RCC 7860 (cell line): ENCODE measurements at regions not wholly inside any gene's neighbourhood (a gene's known extent, or its start where the extent isn't known, plus 50 kb on each side); places are given as distances from the start of the nearest gene placed in this dataset.
"Not testable (repeated sequence)": the region's sequence is repeated elsewhere in the genome, so short reads cannot be mapped to it uniquely, and the experiment has no call there.

Experiments
- DNase-seq: peaks from one replicate; pipeline ENCODE4 v3.0.0-alpha.2; 2015; ENCODE audit warnings: low spot score
- FAIRE-seq: peaks from 2 replicates; lab custom pipeline; 2012; peaks lifted over from hg19 to GRCh38; lab: Jason Lieb, UNC

GRCh38 chr1:148324465-148324864, 158.6 kb downstream of the PPIAL4G start:
- DNase-seq, FAIRE-seq: not testable (repeated sequence)

- FAIRE-seq = not testable (repeated sequence)
Observed at GRCh38 chr1:148320079-148320478, 163.0 kb downstream of the PPIAL4G start.

GRCh38 chr1:148318904-148319242, 164.2 kb downstream of the PPIAL4G start:
- no peak for FAIRE-seq
- DNase-seq = no peak

More at GRCh38 chr1:148320079-148320478, 163.0 kb downstream of the PPIAL4G start:
- not testable (repeated sequence) for DNase-seq

- DNase-seq (no peak), FAIRE-seq (no peak)
Observed at GRCh38 chr1:148318123-148318903, 164.8 kb downstream of the PPIAL4G start.

DNA sequence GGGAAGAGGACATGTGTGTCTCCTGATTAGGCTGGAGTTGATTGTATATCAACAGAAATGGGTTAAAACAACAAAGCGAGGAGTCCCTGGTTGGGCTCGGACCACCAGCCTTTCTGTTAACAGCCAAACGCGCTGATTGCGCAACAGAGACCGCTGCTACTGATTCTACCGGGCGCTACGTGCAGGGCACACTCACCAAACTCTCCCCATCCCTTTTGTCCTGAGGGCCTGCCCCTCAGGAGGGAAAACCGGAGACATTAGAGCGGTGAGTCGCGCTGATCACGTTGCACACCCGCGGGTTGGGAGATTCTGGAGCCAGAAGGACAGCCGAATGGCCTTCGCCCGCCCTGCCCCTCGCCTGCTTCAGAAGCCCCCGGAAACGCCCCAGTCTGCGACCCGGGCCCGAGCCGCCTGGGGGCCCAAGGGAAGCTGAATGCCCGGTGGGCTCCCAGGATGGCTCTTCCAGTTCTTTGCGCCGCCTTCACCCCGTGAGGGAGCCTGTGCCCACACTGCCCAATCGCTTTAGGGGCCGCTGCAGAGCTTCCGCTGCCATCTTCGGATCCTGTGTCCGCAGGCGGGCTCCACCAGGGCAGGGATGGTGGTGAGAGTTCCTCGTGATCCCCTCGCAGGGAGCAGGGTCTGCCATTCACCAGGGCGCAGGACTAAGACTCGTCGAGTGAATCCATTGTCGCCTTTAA, 165.4 kb upstream of the NBPF11 start:
- DNase-seq = no peak
- FAIRE-seq = no peak

GRCh38 chr1:148315071-148315811, 163.2 kb upstream of the NBPF11 start:
- DNase-seq (peak; percentile 11), FAIRE-seq (no peak)

DNA sequence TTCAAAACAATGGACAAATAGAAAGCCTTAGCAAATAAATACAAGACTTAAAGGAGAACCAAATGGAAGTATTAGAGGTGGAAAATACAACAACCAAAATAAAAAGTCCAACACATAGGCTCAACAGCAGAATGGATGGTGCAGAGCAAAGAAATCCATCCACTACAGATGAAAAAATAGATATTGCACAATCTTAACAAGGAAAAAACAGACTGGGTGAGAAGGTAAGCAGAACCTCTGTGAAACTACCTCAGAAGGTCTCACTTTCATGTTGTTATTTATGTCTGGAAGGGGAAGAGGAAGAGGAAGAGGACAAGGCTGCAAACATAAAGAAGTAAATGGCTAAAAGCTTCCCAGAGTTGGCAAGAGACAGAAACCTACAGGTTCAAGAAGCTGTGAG, 158.7 kb upstream of the NBPF11 start:
- DNase-seq (no peak), FAIRE-seq (no peak)

DNA sequence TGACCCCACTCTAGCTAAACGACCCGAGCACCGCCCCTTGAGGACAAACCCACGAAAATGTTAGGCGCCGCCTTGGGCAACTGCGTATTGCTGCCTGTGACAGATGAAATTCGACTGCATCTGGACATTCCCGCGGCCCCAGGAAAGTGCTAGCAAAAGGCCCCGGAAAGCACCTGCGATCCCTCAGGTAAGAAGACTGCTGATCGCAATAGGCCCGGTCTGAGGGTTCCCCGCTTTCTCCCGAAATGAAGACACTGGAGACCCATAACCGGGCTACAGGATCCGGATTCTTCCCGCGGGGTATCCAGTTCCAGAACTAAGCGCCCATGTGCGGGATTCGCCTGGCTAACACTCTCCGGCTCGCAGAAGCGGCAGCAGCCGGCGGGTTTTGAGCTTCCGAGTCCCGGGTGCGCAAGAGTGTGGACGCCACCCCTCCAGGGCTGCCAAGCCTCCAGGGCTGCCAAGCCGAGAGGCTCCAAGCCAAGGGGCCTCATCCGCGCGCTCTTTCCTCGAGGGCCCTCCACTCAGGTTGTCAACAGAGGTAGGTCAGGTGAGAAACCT, 157.9 kb upstream of the NBPF11 start:
- no peak for DNase-seq
- no peak for FAIRE-seq

DNA sequence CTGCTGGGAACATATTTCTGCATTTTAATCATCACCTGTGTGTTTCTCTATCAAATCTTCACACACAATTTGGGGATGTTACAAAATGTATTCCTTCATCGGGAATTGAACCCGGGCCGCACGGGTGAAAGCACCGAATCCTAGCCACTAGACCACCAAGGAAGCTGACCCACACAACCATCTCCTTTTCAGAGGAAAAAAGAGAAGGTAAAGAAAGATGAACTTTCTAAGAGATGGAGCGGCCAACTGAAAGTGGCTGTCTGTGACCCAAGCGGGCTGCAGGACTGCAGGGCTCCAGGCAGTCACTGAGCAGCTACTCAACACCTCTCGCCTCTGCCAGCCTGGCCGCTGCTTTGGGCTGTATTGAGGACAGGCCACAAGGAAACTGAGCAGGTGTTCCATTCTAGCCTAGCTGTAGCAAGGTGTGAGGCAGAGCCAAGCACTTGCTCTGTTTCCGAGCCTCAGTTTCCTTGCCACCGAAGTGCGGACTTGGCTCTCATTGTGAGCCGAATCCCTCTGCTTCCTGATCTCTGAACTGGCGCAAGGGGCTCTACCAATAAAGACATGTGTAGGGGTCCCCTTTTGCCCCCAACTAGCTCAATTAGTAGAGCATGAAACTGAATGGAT, 156.9 kb upstream of the NBPF11 start:
- FAIRE-seq (no peak), DNase-seq (no peak)

DNA sequence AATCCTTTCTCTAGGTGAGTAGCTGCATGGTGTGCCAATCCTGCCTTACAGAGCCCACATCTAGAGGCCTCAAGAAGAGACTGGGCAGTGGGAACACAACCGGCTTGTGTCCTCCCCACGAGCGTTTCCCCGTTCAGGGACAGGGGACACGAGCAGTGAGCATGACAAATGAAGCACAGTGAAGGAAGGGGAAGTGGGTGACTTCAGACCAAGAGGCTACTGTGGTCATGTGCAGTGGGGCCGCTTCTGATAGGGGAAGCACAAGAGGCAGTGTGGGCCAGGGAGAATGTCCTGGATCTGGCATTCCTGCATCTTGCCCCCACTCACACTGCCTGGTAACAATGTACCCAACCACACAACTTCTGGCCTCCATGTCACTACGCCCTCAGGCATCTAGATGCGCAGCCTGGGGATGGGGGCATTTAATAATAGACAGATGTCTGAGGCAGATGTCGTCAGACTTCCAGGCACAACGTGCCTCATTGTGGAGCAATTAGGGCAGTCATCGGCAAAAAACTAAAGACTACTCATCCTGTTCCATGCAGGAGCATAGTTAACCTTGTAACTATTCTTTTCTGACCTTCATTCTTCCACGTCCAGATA, 155.6 kb upstream of the NBPF11 start:
- DNase-seq (no peak), FAIRE-seq (no peak)

GRCh38 chr1:148304935-148305334, 152.9 kb upstream of the NBPF11 start:
- not testable (repeated sequence) for DNase-seq, FAIRE-seq

- not testable (repeated sequence) for FAIRE-seq
Observed at GRCh38 chr1:148302586-148303364, 150.7 kb upstream of the NBPF11 start.

GRCh38 chr1:148297852-148298251, 145.8 kb upstream of the NBPF11 start:
- DNase-seq, FAIRE-seq: not testable (repeated sequence)

More at GRCh38 chr1:148302586-148303364, 150.7 kb upstream of the NBPF11 start:
- not testable (repeated sequence) for DNase-seq

DNA sequence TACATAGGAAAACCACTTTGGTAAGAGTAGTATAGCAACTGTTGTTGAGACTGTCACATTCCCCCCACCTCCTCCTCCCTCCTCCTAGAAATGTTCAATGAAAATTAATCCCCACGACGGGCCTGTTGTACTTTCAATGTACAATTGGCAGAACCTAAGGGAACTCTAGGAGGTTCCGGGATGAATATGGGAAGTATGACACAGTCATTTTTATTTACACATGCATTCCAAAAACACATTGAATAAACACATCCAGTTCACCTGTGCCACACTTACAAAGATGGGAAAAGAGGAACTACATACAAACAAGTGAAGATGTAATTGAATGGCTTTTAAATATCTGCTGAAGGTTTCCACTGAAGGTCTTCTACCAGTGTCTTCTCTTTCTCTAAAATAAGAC, 144.4 kb upstream of the NBPF11 start:
- no peak for FAIRE-seq
- no peak for DNase-seq

DNA sequence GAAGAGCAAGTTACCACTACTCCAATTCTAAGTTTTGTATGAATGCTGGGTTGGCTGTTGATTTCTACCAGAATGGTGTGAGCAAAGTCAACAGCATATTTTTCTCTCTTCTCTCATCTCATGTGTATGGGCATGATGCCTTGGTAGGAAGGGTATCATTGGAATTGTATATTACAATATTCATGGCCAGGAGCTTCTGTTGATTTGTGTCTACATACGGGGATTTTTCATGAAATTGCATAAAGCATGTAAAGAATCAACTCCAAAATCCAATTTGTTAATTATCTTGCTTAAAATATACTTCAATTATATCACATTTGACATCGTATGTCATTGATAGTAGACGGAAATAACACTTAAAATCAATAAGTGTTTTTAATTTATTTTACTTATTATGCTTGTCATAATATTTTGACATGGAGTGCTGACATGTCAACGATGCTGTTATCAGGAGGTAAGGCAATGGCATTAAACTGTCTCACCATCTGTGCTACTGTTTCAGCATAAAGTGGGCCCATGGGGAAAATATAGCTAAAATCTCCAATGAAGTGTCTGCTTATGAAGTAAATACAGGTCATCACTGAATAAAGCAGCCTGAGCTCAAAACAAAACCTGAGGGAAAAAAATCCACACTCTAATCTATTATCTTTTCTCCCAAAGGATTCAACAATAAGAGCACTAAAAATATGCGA, 142.2 kb upstream of the NBPF11 start:
- DNase-seq (no peak), FAIRE-seq (no peak)

DNA sequence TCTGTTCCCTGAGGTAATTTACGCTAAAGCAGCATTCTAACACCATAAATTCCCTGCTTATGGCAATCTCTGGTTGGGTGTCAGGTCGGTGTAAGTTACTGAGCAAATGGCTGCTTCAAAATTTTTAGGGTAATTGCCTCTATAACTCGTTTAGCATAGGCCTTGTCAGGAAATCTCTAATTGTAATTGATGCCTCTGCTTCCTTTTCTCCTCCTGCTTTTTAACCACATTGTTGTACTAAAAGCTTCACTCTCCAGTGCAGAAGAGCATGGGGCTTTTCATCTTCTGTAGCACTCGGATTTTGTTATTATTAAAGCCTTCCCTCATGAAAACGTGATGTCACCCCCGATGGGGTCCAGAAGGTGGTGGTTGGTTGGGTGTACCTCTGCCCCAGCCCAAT, 141.6 kb upstream of the NBPF11 start:
- DNase-seq = no peak
- FAIRE-seq = no peak

DNA sequence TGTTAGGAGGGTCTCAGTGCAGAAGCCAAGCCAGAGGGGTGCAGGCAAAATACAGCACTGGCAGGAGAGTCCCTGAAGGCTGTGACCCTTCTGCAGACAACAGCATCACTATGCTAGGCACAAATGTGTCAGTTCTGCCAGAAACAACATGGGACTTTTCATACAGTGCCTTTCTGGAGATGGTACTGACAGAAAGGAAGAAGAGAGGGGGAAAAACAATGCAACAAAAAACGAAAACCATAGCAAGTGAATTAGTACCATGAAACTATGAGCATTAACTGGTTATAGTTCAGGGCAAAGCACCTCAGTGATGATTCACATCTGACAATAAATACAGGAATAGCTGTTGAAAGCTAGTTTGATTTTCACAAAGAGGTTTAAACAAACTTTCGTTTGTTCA, 140.8 kb upstream of the NBPF11 start:
- no peak for DNase-seq
- no peak for FAIRE-seq

DNA sequence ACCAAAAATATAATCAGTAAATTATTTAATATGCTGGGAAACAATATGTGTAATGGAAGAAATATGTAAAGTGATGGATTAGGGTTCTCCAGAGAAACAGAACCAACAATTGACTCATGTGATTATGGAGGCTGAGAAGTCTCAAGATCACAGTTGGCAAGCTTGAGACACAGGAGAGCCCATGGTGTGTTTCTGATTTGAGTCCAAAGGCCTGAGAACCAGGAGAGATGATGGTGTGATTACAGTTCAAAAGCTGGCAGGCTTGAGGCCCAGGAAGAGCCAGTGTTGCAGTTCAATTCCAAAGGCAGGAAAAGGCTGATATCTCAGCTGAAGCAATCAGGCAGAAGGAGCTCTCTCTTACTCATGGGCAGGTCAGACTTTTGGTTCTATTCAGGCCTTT, 138.8 kb upstream of the NBPF11 start:
- no peak for DNase-seq
- FAIRE-seq = no peak

DNA sequence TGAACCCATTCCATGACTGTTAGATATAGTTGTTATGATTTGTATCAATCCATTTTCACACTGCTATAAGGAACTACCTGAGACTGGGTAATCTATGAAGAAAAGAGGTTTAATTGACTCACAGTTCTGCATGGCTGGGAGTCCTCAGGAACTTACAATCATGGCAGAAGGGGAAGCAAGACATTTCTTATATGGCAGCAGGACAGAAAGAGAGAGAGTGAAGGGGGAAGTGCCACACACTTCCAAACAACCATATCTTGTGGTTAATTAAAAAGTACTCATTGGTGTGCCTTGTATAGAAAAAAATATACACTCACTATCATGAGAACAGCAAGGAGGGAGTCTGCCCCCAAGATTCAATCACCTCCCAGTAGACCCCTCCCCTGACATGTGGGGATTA, 137.6 kb upstream of the NBPF11 start:
- FAIRE-seq = no peak
- no peak for DNase-seq
